SK-N-MC (cell line): ENCODE measurements at regions not wholly inside any gene's neighbourhood (a gene's known extent, or its start where the extent isn't known, plus 50 kb on each side); places are given as distances from the start of the nearest gene placed in this dataset.

Source experiments
- EZH2 ChIP-seq: fragments of 200-600 bp; sonication (generic); IDR thresholded peaks from one replicate; pipeline ENCODE4 v1.6.1; 2017; ENCODE audit warnings: antibody characterized with exemption
- FOXP2 ChIP-seq: optimal IDR thresholded peaks from 2 replicates; pipeline ENCODE3; 2011; ENCODE audit warnings: mild to moderate bottlenecking, moderate library complexity; ENCODE audit not compliant: insufficient read depth; ENCODE audit errors: extremely low read length, control extremely low read depth
- POLR2AphosphoS5 ChIP-seq: IDR thresholded peaks from 2 replicates; pipeline ENCODE4 v1.6.1; 2012; ENCODE audit warnings: mild to moderate bottlenecking, low read depth, low read length, borderline replicate concordance

DNA sequence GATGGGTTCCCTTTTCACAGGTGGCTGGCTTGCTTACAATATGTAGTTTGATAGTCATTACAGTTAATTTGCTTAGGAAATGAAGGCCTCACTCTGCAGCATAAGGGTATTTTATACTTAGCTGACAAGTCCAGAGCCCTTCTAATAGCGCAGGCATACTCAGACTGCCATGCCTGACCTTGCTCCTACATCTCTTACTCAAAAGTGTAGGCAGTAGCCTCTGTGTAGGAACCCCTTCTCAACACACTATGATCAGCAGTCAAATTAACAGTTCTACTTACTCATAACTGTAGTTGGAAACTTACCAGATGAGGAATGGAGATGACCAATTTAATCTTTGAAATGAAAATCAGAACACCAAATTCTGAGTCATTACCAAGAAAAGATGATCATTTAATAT, 373.5 kb downstream of the TBC1D32 start:
- no peak for TF ChIP-seq EZH2
- TF ChIP-seq POLR2AphosphoS5: no peak
- no peak for TF ChIP-seq FOXP2
